ENCODE measurements at regions not wholly inside any gene's neighbourhood (a gene's known extent, or its start where the extent isn't known, plus 50 kb on each side); places are given as distances from the start of the nearest gene placed in this dataset.

GRCh38 chr13:82817133-82817532, 1065.1 kb downstream of the SLITRK1 start:
- TF ChIP-seq POLR2A (IDR thresholded peaks at IDR 0.05) (no peak), CTCF (IDR thresholded peaks at IDR 0.05) (no peak), POLR2AphosphoS5 (IDR thresholded peaks at IDR 0.05) (no peak)

Data from gastroesophageal sphincter (tissue), 3 donors.